CD1c-positive myeloid dendritic cell (primary cell): ENCODE measurements at regions not wholly inside any gene's neighbourhood (a gene's known extent, or its start where the extent isn't known, plus 50 kb on each side); places are given as distances from the start of the nearest gene placed in this dataset.
"Not testable (repeated sequence)": the region's sequence is repeated elsewhere in the genome, so short reads cannot be mapped to it uniquely, and the experiment has no call there.

ENCODE experiments used
- DNase-seq: peaks from one replicate; pipeline ENCODE4 v3.0.0-alpha.2; 2016; ENCODE audit errors: extremely low spot score

DNA sequence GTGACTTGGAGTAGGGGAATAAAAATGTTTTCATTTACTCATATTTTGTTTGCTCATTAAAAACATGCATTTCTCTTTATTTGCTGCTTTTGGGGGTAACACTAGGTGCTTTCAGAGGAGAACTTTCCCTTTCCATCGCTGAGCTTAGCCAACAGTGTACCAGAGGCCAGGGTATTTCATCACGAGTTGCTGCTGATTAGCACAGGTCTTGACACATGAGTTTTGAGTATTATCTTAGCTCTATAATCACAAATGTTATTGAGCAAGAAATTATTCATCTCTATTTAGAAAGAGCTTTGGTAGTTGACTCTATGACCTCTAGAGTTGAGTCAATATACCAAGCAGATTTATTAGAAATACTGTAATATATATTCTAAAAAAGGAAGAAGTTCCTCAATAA is 375.9 kb downstream of the NXPH1 start:
- DNase-seq, result no peak

DNA sequence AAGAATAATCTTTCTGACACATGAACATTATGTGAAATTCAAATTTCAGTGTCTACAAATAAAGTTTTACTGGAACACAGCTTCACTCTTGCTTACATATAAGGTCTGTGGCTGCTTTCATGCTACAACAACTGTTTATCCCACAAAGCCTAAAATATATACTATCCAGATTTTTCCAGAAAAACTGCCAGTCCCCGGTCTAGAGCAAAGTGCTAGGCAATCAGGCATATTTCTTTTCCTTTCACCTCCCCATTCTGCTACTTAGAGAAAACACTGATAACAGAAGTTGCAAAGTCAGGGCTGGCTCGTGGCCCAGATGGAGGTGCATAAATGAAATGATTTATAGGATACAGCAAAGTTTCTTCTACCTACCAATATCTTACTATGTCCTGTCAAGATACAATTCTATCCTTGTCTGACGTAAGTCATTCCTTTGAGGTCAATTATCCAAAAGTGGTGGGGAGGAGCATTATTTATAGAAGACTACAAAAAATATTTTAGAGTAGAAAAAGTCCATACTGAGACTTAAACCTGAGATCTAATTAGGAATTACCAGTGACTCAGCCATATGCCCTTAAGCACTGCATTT is 384.1 kb downstream of the NXPH1 start:
- no peak for DNase-seq

DNA sequence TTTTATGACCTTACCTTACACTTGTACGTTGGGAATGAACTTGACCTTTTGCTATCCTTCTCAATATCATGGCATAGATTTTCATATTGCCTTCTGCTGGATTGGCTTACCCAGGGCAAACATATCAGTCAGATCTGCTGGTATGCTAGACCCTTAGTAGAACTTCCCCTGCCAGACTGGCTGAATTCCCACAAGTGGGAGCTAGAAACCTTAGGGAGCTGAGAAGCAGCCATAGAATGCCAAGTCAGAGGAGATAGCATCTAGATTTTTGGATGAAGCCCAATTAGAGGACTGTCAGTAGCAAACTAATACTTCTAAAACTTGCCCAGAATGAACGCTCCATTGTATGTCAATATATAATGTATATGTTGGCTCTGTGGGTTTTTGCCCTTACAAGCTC is 385.0 kb downstream of the NXPH1 start:
- DNase-seq, result no peak

DNA sequence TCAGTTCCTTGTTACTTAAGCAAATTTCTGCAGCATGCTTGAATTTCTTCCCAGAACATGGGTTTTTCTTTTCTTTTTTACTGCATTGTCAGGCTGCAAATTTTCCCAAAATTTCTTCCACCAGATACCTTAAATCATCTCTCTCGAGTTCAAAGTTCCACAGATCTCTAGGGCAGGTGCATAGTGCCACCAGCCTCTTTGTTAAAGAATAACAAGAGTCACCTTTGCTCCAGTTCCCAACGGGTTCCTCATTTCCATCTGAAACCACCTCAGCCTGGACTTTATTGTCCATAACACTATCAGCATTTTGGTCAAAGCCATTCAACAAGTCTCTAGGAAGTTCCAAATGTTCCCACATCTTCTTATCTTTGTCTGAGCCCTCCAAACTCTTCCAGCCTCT is 389.2 kb downstream of the NXPH1 start:
- DNase-seq, result no peak

DNA sequence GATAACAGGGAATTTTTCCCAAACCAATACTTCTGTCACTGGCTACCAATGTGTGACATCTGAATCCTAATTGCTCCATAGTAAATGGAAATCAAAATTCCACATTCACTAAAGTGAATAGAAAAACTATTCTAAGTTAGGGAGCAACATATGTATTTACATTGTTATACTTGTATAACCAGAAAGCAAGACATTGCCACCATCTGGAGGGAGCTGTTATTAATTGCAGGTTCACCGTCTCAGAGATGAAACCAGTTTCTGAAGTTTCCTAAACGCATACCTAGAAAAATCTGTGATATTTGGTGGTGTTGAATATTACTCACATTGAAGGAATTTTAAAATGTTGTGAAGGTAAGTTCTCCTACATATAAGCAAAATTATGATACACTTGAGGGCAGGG is 390.1 kb downstream of the NXPH1 start:
- no peak for DNase-seq

DNA sequence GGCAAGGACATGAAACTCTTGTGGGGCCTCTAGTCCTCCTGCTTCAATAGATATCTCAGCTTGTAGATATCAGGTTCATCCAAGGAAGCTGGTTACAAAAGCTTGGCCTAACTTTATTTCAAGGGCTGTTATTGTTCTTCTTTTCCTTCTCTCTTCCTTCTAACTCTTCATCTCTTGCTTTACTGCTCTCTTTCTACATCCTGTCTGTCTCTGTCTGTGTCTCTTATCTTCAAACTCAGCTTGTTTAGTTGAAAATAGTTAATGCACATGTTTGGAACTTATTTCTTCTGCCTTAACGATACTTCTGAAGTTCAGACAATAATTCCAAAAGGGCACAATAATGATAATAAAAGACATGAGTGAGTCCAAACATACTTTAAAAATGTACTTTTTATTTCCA is 393.9 kb downstream of the NXPH1 start:
- no peak for DNase-seq

DNA sequence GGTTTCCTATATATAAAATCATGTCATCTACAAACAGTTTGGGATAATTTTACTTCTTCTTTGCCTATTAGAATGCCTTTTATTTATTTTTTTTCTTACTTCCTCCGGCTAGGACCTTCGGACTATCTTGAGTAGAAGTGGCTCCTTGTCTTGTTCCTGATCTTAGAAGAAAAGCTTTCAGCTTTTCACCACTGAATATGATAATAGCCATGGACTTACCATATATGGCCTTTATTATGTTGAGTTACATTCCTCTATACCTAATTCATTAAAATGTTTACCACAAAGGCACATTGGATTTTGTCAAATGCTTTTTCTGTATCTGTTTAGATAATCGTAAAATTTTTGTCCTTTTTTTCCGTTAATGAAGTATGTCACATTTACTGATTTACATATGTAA is 395.7 kb downstream of the NXPH1 start:
- no peak for DNase-seq

DNA sequence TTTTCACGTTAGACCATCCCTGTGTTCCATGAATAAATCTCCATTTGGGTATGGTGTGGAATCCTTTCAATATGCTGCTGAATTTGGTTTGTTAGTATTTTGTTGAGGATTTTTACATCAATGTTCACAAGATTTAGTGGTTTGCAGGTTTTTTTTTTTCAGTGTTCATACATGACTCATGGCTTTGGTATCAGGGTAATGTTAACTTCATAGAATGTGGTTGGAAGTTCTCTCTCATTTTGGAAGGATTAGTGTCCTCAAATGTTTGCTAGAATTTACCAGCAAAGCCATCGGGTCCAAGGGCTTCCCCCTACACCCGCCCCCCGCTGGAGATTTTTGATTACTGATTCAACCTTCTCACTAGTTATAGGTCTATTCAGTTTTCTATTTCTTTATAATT is 398.0 kb downstream of the NXPH1 start:
- DNase-seq, result no peak

DNA sequence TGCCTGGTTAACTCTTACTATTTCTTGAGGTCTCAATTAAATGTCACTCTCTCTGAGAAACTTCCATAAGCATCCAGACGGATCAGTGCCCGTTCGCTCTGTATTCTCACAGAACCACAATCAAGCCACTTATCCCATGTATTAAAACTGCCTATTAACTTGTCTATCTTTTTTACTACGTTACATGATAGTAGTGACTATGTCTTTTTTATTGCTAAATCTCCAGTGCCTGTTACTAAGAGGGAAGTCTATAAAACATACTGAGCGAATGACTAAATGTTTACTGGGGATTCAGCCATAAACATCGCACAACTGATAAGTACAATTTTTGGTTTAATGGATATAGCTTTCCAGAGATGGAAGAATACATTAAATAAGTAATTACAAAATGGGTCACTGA is 399.9 kb downstream of the NXPH1 start:
- no peak for DNase-seq

DNA sequence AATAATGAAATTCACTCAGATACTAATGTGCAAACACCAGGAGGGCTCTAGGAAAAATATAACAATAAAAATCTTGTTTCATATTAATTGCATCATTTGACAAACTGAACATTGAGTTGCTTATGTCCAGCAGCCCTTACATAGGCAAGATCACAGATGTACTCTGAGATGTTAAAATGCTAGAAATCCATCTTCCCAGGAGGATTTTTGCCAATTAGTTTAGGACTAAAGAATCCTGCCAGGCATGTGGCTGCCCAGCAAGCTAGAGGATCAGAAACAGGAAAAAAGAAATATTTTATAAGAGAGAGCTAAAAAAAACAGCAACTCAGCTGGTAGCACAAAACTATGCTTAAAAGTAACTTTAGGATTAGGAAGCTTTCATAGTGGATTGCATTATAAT is 407.8 kb downstream of the NXPH1 start:
- no peak for DNase-seq

DNA sequence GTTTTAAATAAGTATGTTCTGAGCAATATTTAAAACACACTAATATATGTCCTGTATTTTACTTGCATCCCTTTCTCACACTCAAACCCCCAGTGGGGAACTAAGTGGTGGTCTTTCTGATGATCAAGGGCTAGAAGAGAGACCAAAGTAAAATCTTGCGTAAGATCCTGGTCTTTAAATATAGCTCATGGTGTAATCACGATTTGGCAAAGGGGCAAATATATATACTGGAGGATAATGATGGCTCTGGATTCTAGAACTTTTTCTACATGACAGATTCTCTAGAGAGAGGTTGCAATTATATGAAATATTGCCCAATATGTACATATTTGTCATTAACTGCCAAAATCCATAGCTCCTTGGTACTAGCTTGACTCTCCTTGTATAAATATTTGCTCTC is 438.3 kb downstream of the NXPH1 start:
- no peak for DNase-seq

DNA sequence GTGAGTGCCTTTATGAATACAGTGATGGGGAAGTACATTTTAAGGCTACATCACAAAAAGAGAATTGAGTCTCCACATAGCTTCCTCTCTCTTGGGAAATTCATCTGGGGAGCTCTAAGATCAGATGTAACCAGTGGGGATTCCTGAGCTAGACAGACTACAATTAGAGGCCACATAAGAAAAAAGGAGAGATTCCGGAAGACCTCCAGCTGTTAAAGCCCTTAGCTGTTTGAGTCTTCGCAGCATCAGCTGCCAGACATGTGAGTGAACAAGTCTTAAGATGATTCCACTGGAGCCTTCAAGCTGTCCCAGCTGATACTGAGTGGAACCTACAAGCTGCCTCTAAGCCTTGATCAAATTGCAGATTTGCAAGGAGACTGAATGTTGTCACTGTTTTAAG is 448.5 kb downstream of the NXPH1 start:
- DNase-seq, result no peak

DNA sequence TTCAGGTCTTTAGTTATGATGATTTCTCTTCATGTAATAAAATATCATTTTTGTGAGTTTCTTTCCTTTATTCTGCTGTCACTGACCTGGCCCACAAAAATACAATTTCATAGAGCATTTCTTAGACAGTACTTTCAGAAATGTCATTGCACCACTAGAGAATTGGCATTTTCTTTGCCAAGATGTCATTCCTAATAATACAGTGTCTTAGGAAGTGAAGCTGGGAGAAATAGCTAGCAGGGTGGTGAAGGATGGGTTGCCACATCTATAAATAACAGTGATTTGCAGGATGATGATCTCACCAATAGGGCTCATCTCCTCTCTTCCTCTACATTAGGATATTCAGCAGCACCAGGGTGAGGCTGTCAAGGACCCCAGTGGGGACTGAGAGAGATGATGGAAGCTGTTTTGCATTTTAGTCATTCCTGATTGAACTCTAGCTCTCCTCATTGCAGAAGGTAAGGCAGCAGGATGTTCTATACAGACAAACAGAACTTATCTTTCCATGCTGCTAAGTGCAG is 452.1 kb downstream of the NXPH1 start:
- no peak for DNase-seq

DNA sequence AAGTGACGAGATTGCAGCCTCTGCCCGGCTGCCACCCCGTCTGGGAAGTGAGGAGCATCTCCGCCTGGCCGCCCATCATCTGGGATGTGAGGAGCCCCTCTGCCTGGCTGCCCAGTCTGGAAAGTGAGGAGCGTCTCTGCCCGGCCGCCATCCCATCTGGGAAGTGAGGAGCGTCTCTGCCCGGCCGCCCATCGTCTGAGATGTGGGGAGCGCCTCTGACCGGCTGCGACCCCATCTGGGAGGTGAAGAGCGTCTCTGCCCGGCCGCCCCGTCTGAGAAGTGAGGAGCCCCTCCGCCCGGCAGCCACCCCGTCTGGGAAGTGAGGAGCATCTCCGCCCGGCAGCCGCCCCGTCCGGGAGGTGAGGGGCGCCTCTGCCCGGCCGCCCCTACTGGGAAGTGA is 456.9 kb downstream of the NXPH1 start:
- not testable (repeated sequence) for DNase-seq

DNA sequence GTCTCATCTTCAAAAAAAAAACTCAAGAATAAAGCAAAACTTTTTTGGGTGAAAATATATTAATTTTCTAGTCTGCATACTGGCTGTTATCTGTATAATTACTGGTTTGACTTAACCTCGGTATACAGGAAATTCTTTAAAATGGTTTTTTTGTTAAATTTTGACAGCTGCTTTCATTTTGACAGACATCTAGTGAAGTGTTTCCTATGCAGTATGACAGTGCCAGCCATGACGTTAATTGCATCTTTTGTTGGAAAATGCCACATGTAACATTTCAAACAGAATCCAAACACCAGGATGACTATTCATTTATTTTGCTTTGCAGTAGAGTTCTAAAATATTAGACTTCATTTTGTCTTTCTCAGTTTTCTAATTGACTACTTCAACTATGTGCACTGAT is 460.4 kb downstream of the NXPH1 start:
- no peak for DNase-seq

DNA sequence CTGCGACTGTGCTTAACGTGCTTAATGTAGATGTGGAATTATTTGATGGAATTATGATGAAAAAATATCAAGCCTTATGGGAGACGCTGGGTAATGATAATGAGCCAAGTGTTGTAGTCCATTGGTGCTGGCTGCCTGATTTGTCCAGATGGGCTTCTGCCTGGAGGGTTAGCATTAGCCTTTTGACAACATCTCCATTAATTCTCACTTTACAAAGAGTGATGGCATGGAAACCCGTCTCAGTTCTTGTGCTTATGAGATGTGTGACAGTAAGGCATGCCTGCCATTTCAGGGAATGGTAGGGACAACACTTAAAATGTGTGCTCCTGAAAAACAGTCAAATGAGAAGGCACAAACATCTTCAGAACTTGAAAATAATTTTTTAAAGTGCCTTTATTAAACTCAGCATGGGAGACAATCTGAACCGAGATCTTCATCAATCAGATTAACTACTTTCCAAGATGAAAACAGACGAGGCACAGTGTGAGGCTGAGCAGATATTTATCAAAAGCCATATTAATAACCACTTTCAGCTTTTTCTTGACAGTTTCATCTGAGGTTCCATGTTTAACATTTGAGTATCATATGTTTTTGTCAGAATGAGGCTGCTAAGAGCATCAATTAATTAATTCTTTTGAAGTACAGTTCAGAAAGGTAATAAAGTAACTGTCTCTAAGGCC is 473.1 kb downstream of the NXPH1 start:
- DNase-seq, result no peak

DNA sequence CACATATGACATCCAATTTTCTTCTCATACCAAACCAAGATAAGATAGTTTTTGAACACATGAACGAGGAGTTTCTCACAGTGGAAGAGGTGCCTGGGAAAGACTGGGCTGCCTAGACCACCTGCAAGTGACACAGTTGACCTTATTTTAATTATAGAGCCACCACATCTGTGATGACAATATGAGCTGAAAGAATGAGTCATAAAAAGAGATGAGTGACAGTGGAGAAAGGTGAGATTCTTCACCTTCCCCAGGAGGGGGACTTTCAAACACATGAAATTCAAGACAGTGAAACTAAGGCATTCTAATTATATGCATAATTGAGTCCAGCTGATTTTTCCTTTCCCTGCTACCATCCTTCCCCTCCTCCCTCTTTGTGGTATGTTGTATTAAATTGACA is 475.5 kb downstream of the NXPH1 start:
- DNase-seq, result no peak

DNA sequence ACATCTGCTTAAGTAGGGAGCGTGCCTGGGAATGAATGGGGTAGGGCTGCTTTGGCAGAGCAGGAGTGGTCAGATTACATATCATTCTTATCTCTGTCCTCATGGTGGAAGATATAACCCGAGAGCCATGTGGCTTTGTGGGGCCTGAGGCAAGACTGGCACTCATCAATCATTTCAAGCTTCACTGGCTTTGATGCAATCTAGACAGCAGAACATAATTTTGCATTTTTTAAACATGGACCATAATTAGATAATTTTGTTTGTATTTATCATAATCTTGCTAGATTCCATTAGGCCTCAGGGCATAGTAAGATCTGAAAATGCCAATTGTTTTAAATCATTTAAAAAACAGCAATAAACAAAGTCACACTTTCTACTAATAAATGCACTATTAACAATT is 480.3 kb downstream of the NXPH1 start:
- no peak for DNase-seq

DNA sequence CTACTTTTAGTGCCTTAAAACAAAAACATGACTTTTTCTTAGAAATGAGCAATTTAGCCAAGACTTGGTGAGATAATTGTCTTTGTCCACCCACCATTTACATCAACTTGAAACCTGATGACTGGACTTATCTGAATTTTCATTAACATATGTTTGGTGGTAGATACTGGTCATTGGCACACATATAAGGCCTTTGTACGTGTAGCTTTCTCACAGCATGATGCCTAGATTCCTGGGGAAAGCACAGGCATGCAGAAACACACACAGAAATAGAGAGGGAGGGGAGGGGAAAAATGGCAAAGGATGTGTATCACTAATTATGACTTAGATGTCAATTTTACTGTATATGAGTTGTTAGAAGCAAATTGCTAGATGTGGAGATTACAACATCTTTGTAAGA is 488.4 kb downstream of the NXPH1 start:
- no peak for DNase-seq

DNA sequence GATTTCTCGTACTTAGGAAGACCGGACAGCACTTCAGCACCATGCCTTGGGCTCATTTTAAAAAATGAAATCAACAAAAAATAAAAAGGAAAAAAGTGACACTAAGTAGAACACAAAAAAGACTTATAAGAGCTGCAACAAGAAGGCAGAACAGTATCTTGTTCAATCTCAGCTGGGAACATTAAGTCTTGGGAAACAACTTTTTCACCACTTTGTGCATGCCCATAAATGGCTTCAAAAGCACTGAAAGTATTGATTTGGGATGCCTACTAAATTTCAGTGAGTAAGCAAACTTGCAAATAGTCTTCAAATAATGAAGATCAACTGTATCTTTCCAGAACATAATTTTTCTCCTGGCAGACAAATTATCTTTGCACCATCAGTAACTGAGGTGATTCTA is 489.3 kb downstream of the NXPH1 start:
- no peak for DNase-seq

DNA sequence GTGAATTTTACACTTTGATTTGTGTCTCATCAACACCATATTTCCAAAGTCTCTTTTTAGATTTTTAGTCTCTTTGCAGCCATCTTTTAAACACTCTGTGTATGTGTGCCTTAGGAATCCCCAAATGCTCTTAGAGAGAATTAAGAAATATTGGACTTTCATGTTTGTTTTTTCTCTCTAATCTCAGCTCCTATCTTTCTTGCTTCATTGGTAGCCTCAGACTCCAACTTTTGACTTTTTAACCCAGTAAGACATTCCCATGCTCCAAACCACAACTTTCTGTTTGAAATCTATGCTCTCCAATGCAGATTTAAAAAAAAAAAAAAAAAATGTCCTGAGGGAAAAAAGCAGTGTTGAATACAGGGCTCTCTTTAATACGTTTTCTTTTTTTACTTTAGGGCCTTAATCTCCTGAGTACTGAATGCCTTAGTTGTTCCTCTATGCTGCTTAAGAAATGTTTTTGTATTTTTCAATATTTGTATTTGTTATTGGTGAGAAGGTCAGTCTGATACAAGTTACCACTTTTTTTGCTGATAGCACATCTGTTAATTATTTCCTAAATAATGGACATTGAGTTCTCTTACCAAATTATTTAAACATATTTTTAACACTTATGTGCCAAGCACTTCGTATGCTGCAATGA is 489.9 kb downstream of the NXPH1 start:
- no peak for DNase-seq

DNA sequence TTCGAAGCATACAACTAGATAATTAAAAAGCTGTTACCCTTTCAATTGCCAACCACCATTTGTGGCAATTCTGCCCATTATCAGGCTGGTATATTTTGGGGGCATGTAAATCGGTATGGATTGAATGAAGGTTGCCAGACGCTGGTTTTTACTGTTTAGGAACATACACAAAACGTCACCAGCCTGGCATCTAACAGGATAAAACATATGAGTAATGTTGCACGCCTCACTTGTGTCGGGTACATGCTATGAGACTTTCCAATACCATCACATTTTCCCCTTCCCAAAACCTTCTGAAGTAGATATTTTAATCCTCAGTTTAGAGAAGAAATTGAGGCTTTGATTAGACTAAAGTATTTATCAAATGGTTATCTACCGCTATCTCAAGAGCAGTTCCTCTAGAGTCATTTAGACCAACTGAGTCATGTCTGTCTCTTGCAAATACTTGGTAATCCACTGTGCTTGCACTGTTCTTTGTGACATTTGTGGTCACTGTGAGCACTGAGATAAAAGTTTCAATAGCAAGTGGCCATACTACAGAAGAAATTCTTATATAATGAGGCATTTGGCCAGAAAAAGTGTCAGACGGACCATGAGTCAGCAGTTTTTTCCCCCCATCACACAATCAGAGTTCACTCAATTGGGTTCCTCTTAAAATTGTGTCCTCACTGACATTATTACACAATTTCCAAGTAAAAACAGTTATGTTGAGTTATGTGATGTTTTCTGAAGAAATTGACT is 498.7 kb downstream of the NXPH1 start:
- no peak for DNase-seq

DNA sequence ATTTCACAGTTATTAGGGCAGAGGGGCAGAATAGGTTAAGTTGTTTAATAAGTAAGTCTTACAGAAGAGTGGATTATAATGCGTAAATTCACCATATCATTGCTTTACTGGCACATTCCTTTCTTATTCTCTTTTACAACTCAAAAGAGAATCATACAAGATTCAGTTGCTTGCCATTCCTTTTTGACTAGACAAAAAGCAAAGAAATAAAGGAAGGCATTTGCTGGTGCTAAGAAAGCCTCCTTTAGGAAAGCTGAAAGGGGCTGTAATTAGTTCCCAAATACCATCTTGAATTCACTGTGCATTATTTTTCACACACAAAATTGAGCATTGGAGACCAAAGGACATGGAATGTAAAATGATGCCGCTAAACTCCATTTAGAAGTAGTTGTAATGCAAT is 499.3 kb downstream of the NXPH1 start:
- DNase-seq, result no peak
